Ovary (tissue), 3 donors: ENCODE measurements at regions not wholly inside any gene's neighbourhood (a gene's known extent, or its start where the extent isn't known, plus 50 kb on each side); places are given as distances from the start of the nearest gene placed in this dataset.

Experiments
- CTCF ChIP-seq, 3 donors: fragments of 450-650 bp in 2 of 3; fragments of 200-600 bp in 1 of 3; IDR thresholded peaks; one replicate each; pipeline versions ENCODE4 v1.5.1 to v1.8.0; 2016 to 2022; ENCODE audit warnings: antibody characterized with exemption in 3 of 3, mild to moderate bottlenecking in 1 of 3
- POLR2A ChIP-seq: fragments of 450-650 bp; IDR thresholded peaks from one replicate; pipeline ENCODE4 v1.6.1; 2017; ENCODE audit warnings: antibody characterized with exemption, mild to moderate bottlenecking, moderate library complexity
- donor health status: DM: no; HTN: no; CAD: no.

- TF ChIP-seq POLR2A (no peak), CTCF (IDR thresholded peaks at IDR 0.05) (no peak)
Measured at GRCh38 chr3:182568876-182569275, 224.4 kb upstream of the ATP11B start.
